K562 (cell line): ENCODE measurements at regions not wholly inside any gene's neighbourhood (a gene's known extent, or its start where the extent isn't known, plus 50 kb on each side); places are given as distances from the start of the nearest gene placed in this dataset.

Experiments used
- BHLHE40 ChIP-seq: IDR thresholded peaks from 2 replicates; pipeline ENCODE4 v1.6.1; 2011; ENCODE audit warnings: low read length, improper control_type of control experiment
- BRF1 ChIP-seq: IDR thresholded peaks from 3 replicates; pipeline ENCODE4 v1.6.1; 2011; ENCODE audit warnings: borderline replicate concordance, mild to moderate bottlenecking; ENCODE audit not compliant: insufficient read length; ENCODE audit errors: extremely low read depth
- HIVEP1 ChIP-seq: fragments of 250-450 bp; sonication (Bioruptor Pico); IDR thresholded peaks from 2 replicates; pipeline ENCODE4 v1.4.0; 2020; ENCODE audit warnings: mild to moderate bottlenecking
- KDM4B ChIP-seq, 2 experiments: fragments of 450-650 bp in 1 of 2; sonication (generic) in 1 of 2; IDR thresholded peaks; 2 replicates each; pipeline ENCODE4 v1.6.1; 2016 to 2017; ENCODE audit warnings: borderline replicate concordance in 2 of 2, antibody characterized with exemption in 1 of 2, low read depth in 1 of 2, mild to moderate bottlenecking in 1 of 2
- MXD1 ChIP-seq: fragments of 250-450 bp; sonication (Bioruptor Pico); IDR thresholded peaks from 2 replicates; pipeline ENCODE4 v1.8.0; 2021; ENCODE audit warnings: borderline replicate concordance, mild to moderate bottlenecking, moderate library complexity; ENCODE audit not compliant: poor library complexity, severe bottlenecking
- NONO ChIP-seq, 2 experiments: fragments of 200-400 bp in 1 of 2; fragments of 450-650 bp in 1 of 2; formaldehyde crosslinking in 1 of 2; IDR thresholded peaks; 2 replicates each; pipeline ENCODE4 v1.6.1; 2017; ENCODE audit warnings: low read depth in 2 of 2, mild to moderate bottlenecking in 2 of 2, moderate library complexity in 2 of 2, low read length in 1 of 2
- RBM14 ChIP-seq: fragments of 200-400 bp; formaldehyde crosslinking; IDR thresholded peaks from 2 replicates; pipeline ENCODE4 v1.6.1; 2018; ENCODE audit warnings: low read depth, mild to moderate bottlenecking, low read length, moderate library complexity, borderline replicate concordance; ENCODE audit not compliant: insufficient read depth
- RERE ChIP-seq: sonication (generic); formaldehyde crosslinking; IDR thresholded peaks from 2 replicates; pipeline ENCODE4 v1.8.0; 2023; ENCODE audit warnings: missing genetic modification reagents, mild to moderate bottlenecking, borderline replicate concordance
- SMAD1 ChIP-seq: fragments of 150-350 bp; IDR thresholded peaks from 2 replicates; pipeline ENCODE4 v1.6.1; 2014; ENCODE audit warnings: low read length, low read depth; ENCODE audit not compliant: partially characterized antibody
- TCF7L2 ChIP-seq: fragments of 150-350 bp; IDR thresholded peaks from 2 replicates; pipeline ENCODE4 v1.6.1; 2016; ENCODE audit warnings: low read depth, mild to moderate bottlenecking, low read length, moderate library complexity
- ZNF217 ChIP-seq: sonication (generic); formaldehyde crosslinking; IDR thresholded peaks from 2 replicates; pipeline ENCODE4 v1.8.0; 2022; ENCODE audit warnings: mild to moderate bottlenecking, missing genetic modification reagents
- ZNF407 ChIP-seq: fragments of 450-650 bp; IDR thresholded peaks from 2 replicates; pipeline ENCODE4 v1.6.1; 2016; ENCODE audit warnings: low read depth
- TF ChIP-seq, protein P1 (sequence below), 3 experiments: IDR thresholded peaks in 2 of 3; conservative IDR thresholded peaks in 1 of 3; 2 replicates each; pipeline ENCODE4 v1.5.1; 2011 to 2012; ENCODE audit warnings: low read length in 3 of 3, mild to moderate bottlenecking in 3 of 3, control low read depth in 2 of 3, improper control_type of control experiment in 1 of 3, inconsistent platforms in 1 of 3, low read depth in 1 of 3, mixed read lengths in 1 of 3, moderate library complexity in 1 of 3; ENCODE audit not compliant: insufficient read depth in 2 of 3

GRCh38 chr4:32826169-32826568, 2106.0 kb downstream of the PCDH7 start:
- no peak for TF ChIP-seq ZNF217 (CRISPR knock-in tag)
- TF ChIP-seq BRF1 = no peak
- no peak for TF ChIP-seq HIVEP1
- TF ChIP-seq, protein P1, sequence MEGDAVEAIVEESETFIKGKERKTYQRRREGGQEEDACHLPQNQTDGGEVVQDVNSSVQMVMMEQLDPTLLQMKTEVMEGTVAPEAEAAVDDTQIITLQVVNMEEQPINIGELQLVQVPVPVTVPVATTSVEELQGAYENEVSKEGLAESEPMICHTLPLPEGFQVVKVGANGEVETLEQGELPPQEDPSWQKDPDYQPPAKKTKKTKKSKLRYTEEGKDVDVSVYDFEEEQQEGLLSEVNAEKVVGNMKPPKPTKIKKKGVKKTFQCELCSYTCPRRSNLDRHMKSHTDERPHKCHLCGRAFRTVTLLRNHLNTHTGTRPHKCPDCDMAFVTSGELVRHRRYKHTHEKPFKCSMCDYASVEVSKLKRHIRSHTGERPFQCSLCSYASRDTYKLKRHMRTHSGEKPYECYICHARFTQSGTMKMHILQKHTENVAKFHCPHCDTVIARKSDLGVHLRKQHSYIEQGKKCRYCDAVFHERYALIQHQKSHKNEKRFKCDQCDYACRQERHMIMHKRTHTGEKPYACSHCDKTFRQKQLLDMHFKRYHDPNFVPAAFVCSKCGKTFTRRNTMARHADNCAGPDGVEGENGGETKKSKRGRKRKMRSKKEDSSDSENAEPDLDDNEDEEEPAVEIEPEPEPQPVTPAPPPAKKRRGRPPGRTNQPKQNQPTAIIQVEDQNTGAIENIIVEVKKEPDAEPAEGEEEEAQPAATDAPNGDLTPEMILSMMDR (IDR thresholded peaks at IDR 0.05 in 2 of 3, conservative IDR thresholded peaks at IDR 0.05 in 1 of 3; ENCODE audit: insufficient read depth in 2 of 3, low read depth in 1 of 3, low read length in 3 of 3) = no peak
- no peak for TF ChIP-seq TCF7L2
- no peak for TF ChIP-seq ZNF407
- TF ChIP-seq SMAD1 = no peak
- TF ChIP-seq RERE (CRISPR knock-in tag) = no peak
- no peak for TF ChIP-seq KDM4B (IDR thresholded peaks at IDR 0.05; ENCODE audit: borderline replicate concordance in 2 of 2, low read depth in 1 of 2)
- TF ChIP-seq MXD1 = no peak
- TF ChIP-seq RBM14 = no peak
- no peak for TF ChIP-seq BHLHE40
- no peak for TF ChIP-seq NONO (IDR thresholded peaks at IDR 0.05; ENCODE audit: low read depth in 2 of 2, low read length in 1 of 2)
